H1 (cell line): ENCODE measurements at regions not wholly inside any gene's neighbourhood (a gene's known extent, or its start where the extent isn't known, plus 50 kb on each side); places are given as distances from the start of the nearest gene placed in this dataset.

ENCODE experiments used
- CTCF ChIA-PET: fragments of 300-600 bp; sonication (Branson Sonifier 250); formaldehyde crosslinking; loops from one replicate; lab custom pipeline; 2021; ENCODE audit not compliant: partially characterized antibody; lab: Charles Lee
- POLR2A ChIA-PET: fragments of 300-600 bp; sonication (Branson Sonifier 250); formaldehyde crosslinking; loops from one replicate; lab custom pipeline; 2021; ENCODE audit warnings: inconsistent platforms; ENCODE audit not compliant: partially characterized antibody; lab: Charles Lee
- DNase-seq, 2 experiments: peaks; one replicate each; pipeline versions ENCODE4 v3.0.0 to v3.0.0-alpha.2; 2010 to 2022; ENCODE audit warnings: low spot score in 2 of 2, low read depth in 1 of 2, mixed read lengths in 1 of 2
- FAIRE-seq: peaks from 2 replicates; lab custom pipeline; 2011; peaks lifted over from hg19 to GRCh38; lab: Jason Lieb, UNC
- H2AFZ ChIP-seq: 2 replicates; pipeline ENCODE4 v1.8.1; 2012; ENCODE audit warnings: low read length, inconsistent platforms
- H2AK5ac ChIP-seq: 2 replicates; pipeline ENCODE4 v1.6.1; 2013; ENCODE audit warnings: low read depth, low read length
- H2BK120ac ChIP-seq: replicated peaks from 2 replicates; pipeline ENCODE3; 2013; ENCODE audit warnings: low read depth, low read length, inconsistent platforms
- H2BK12ac ChIP-seq: 2 replicates; pipeline ENCODE4 v1.6.1; 2013; ENCODE audit warnings: low read depth, low read length
- H2BK15ac ChIP-seq: 2 replicates; pipeline ENCODE4 v1.6.1; 2013; ENCODE audit warnings: low read length
- H2BK20ac ChIP-seq: 2 replicates; pipeline ENCODE4 v1.6.1; 2013; ENCODE audit warnings: low read length
- H2BK5ac ChIP-seq: 2 replicates; pipeline ENCODE4 v1.6.1; 2013; ENCODE audit warnings: low read depth, low read length
- H3K14ac ChIP-seq: 2 replicates; pipeline ENCODE4 v1.6.1; 2013; ENCODE audit warnings: inconsistent platforms; ENCODE audit not compliant: insufficient read length
- H3K18ac ChIP-seq: 2 replicates; pipeline ENCODE4 v1.6.1; 2013; ENCODE audit warnings: low read length; ENCODE audit errors: extremely low read depth
- H3K23ac ChIP-seq: 2 replicates; pipeline ENCODE4 v1.6.1; 2013; ENCODE audit warnings: inconsistent platforms; ENCODE audit not compliant: insufficient read length
- H3K23me2 ChIP-seq: 2 replicates; pipeline ENCODE4 v1.6.1; 2013; ENCODE audit warnings: low read depth, low read length
- H3K27ac ChIP-seq: 2 replicates; pipeline ENCODE4 v1.6.1; 2011; ENCODE audit warnings: low read depth, low read length, inconsistent platforms
- H3K27me3 ChIP-seq, 4 experiments: replicated peaks in 1 of 4; 1 replicate in 1 of 4; 2 replicates in 3 of 4; pipeline versions ENCODE4 v1.6.1 to v1.8.1; 2011 to 2013; ENCODE audit warnings: low read length in 3 of 4, mild to moderate bottlenecking in 3 of 4, inconsistent platforms in 2 of 4, mixed read lengths in 2 of 4, moderate library complexity in 1 of 4; ENCODE audit not compliant: control insufficient read depth in 3 of 4, insufficient read depth in 3 of 4; ENCODE audit errors: extremely low read depth in 1 of 4
- H3K36me3 ChIP-seq, 4 experiments: 2 replicates each; pipeline versions ENCODE4 v1.6.1 to v1.8.1; 2011 to 2013; ENCODE audit warnings: mild to moderate bottlenecking in 4 of 4, low read length in 3 of 4, moderate library complexity in 2 of 4, control low read depth in 1 of 4, inconsistent platforms in 1 of 4; ENCODE audit not compliant: insufficient read depth in 4 of 4, control insufficient read depth in 2 of 4
- H3K4ac ChIP-seq: replicated peaks from 2 replicates; pipeline ENCODE3; 2013; ENCODE audit warnings: low read length, low read depth, mixed read lengths, inconsistent platforms; ENCODE audit not compliant: insufficient read length
- H3K4me1 ChIP-seq, 4 experiments: replicated peaks in 1 of 4; 1 replicate in 1 of 4; 2 replicates in 3 of 4; pipeline versions ENCODE4 v1.6.1 to v1.8.1; 2011 to 2013; ENCODE audit warnings: low read length in 3 of 4, inconsistent platforms in 2 of 4, mixed read lengths in 1 of 4; ENCODE audit not compliant: insufficient read depth in 4 of 4, control insufficient read depth in 3 of 4
- H3K4me2 ChIP-seq, 2 experiments: 2 replicates each; pipeline versions ENCODE4 v1.6.1 to v1.8.1; 2011 to 2013; ENCODE audit warnings: low read depth in 2 of 2, low read length in 2 of 2, control low read depth in 1 of 2, inconsistent platforms in 1 of 2, mild to moderate bottlenecking in 1 of 2; ENCODE audit not compliant: insufficient read depth in 1 of 2
- H3K4me3 ChIP-seq, 4 experiments: fragments of 200-600, 300-600 bp in 1 of 4; sonication (generic), shearing (Covaris generic), sonication (Bioruptor Twin) in 1 of 4; 2 replicates each; pipeline versions ENCODE4 v1.5.1 to v1.8.1; 2011 to 2016; ENCODE audit warnings: low read length in 4 of 4, low read depth in 3 of 4, control low read depth in 2 of 4, inconsistent platforms in 2 of 4, mild to moderate bottlenecking in 2 of 4, mixed read lengths in 1 of 4, moderate library complexity in 1 of 4; ENCODE audit not compliant: insufficient read depth in 2 of 4; ENCODE audit errors: extremely low read depth in 1 of 4
- H3K56ac ChIP-seq: replicated peaks from 2 replicates; pipeline ENCODE3; 2013; ENCODE audit warnings: low read depth, mild to moderate bottlenecking, mixed read lengths, low read length, inconsistent platforms; ENCODE audit not compliant: insufficient read length
- H3K79me1 ChIP-seq: 2 replicates; pipeline ENCODE4 v1.6.1; 2013; ENCODE audit warnings: low read depth, low read length, control low read depth
- H3K79me2 ChIP-seq, 2 experiments: 2 replicates each; pipeline versions ENCODE4 v1.6.1 to v1.8.1; 2012 to 2013; ENCODE audit warnings: low read length in 2 of 2, mild to moderate bottlenecking in 2 of 2, inconsistent platforms in 1 of 2; ENCODE audit not compliant: insufficient read depth in 2 of 2, control insufficient read depth in 1 of 2
- H3K9ac ChIP-seq, 4 experiments: replicated peaks in 1 of 4; 1 replicate in 1 of 4; 2 replicates in 3 of 4; pipeline versions ENCODE4 v1.6.1 to v1.8.1; 2011 to 2013; ENCODE audit warnings: low read depth in 3 of 4, low read length in 3 of 4, control low read depth in 2 of 4, mild to moderate bottlenecking in 2 of 4, moderate library complexity in 2 of 4, inconsistent platforms in 1 of 4; ENCODE audit errors: extremely low read depth in 1 of 4
- H3K9me3 ChIP-seq, 2 experiments: 2 replicates each; pipeline versions ENCODE4 v1.6.1 to v1.8.1; 2012 to 2013; ENCODE audit warnings: mild to moderate bottlenecking in 2 of 2, moderate library complexity in 2 of 2, control low read depth in 1 of 2, inconsistent platforms in 1 of 2, low read depth in 1 of 2, low read length in 1 of 2, mixed read lengths in 1 of 2; ENCODE audit not compliant: insufficient read depth in 2 of 2
- H4K20me1 ChIP-seq, 2 experiments: replicated peaks in 1 of 2; 2 replicates each; pipeline versions ENCODE3 to v1.8.1; 2011 to 2013; ENCODE audit warnings: inconsistent platforms in 2 of 2, low read length in 2 of 2, mild to moderate bottlenecking in 1 of 2; ENCODE audit not compliant: insufficient read depth in 2 of 2, control insufficient read depth in 1 of 2
- H4K5ac ChIP-seq: 2 replicates; pipeline ENCODE4 v1.6.1; 2013; ENCODE audit warnings: low read length, low read depth, mixed read lengths, inconsistent platforms; ENCODE audit not compliant: insufficient read length
- H4K8ac ChIP-seq: 2 replicates; pipeline ENCODE4 v1.8.0; 2013; ENCODE audit warnings: mild to moderate bottlenecking, moderate library complexity, low read length, inconsistent platforms; ENCODE audit not compliant: insufficient read depth; ENCODE audit errors: extremely low read depth
- H4K91ac ChIP-seq: replicated peaks from 2 replicates; pipeline ENCODE3; 2013; ENCODE audit warnings: low read length, mixed read lengths, inconsistent platforms; ENCODE audit not compliant: insufficient read length
- BACH1 ChIP-seq: IDR thresholded peaks from 2 replicates; pipeline ENCODE4 v1.6.1; 2012; ENCODE audit warnings: low read length, improper control_type of control experiment
- WGBS, 2 experiments: shearing (Covaris generic) in 1 of 2; methylation state at CpG; one replicate each; pipeline versions ENCODE4 v1.1.6 to v1.1.7; 2013 to 2015; ENCODE audit warnings: low lambda C conversion rate in 2 of 2, mixed read lengths in 2 of 2, inconsistent platforms in 1 of 2, low coverage in 1 of 2, missing lambda C conversion rate in 1 of 2; ENCODE audit not compliant: insufficient replicate concordance in 2 of 2, insufficient coverage in 1 of 2, insufficient read length in 1 of 2; ENCODE audit errors: extremely low coverage in 1 of 2, missing lambda C conversion rate in 1 of 2; 5-methylcytosine and 5-hydroxymethylcytosine counted together

DNA sequence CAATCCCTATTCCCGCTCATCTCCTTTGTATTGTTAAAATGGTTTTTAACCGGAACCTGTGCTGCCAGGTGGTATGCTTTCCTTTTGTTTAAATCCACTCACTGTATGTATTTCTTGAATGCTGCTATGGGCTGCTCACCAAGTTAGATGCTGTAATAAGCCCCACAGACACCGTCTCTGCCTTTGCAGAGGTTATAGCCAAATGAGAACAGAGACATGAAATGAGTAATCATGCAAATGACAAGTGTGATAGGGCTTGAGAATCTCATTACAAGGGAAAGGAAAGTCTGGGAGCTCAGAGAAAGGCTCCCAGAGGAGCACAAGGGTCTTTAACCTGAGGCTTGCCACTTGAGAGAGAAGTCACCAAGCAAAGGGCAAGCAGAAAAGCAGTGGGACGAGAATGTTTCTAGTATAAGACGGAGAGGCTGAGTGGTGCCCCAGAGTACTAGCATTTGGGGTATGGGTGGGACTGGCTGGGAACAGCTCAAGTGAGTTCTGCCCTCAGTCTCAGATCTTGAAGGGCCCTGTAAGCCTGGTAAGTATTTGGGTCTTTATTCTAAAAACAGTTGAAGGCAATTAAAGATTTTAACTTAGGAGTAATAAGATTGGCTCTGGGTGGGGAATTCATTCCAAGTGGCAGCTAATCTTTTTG is 110.8 kb upstream of the H2AZ1 start:
- Histone ChIP-seq H3K23me2 (no peaks in the 10 kb centered on the region), H3K4me2 (peak overlapping the region in 1 of 2 experiments; percentile 0; a peak in 1 of 4 replicates), H2BK15ac (no peak overlapping the region), H4K91ac (no peak overlapping the region), H3K27me3 (no peaks in the 10 kb centered on the region), H3K4me1 (peaks cover 0 to 6% (median 0%) of the 10 kb centered on the region in 4 experiments; a peak in 1 of 7 replicates), H3K4ac (no peak overlapping the region), H3K36me3 (no peaks in the 10 kb centered on the region), H2AFZ (0 out of 2 replicates have a peak overlapping the region, but pooled peaks have one; percentile 29), H3K18ac (no peak overlapping the region), H3K27ac (no peak overlapping the region), H3K23ac (no peak overlapping the region), H3K4me3 (no peak overlapping the region), H3K14ac (no peak overlapping the region), H4K8ac (no peak overlapping the region), H2BK120ac (no peak overlapping the region), H3K79me2 (no peaks in the 10 kb centered on the region), H3K9me3 (no peaks in the 10 kb centered on the region), H2AK5ac (no peak overlapping the region), H3K56ac (no peak overlapping the region), H3K9ac (no peak overlapping the region), H2BK5ac (no peak overlapping the region), H4K20me1 (no peaks in the 10 kb centered on the region), H2BK12ac (no peak overlapping the region), H2BK20ac (no peak overlapping the region), H3K79me1 (no peaks in the 10 kb centered on the region), H4K5ac (no peak overlapping the region)
- POLR2A ChIA-PET: interaction anchor here (0.7 kb wide), 1 partner anchor 112 kb away, joined by 3 read pairs; no protein-coding TSS in a partner anchor
- FAIRE-seq (no peak), DNase-seq (no peak)
- WGBS, 2 experiments: 70% methylated on average over 5 of the region's 5 CpGs; no CpG with 5 or more reads in 1 of the 2 experiments
- CTCF ChIA-PET: interaction anchor here (0.9 to 1.9 kb wide), 4 partner anchors 13 to 63 kb away, joined by 3 to 15 read pairs (median 6); no protein-coding TSS in a partner anchor
- TF ChIP-seq BACH1: no peak
